ENCODE measurements at regions not wholly inside any gene's neighbourhood (a gene's known extent, or its start where the extent isn't known, plus 50 kb on each side); places are given as distances from the start of the nearest gene placed in this dataset.
"Not testable (repeated sequence)": the region's sequence is repeated elsewhere in the genome, so short reads cannot be mapped to it uniquely, and the experiment has no call there.

GRCh38 chr5:42979242-42979641 is 60.9 kb downstream of the ANXA2R start:
- H3K4me3 ChIP-seq; DNase-seq; H3K9me3 ChIP-seq; H3K36me3 ChIP-seq; H3K4me1 ChIP-seq; H3K9ac ChIP-seq (ENCODE audit: low read depth in 2 of 2, low read length in 2 of 2); H3K27ac ChIP-seq; H3K27me3 ChIP-seq; intact Hi-C loops (cut with DNase I): not testable (repeated sequence)

GRCh38 chr5:42974536-42974935 is 65.6 kb downstream of the ANXA2R start:
- no peaks in the 10 kb centered on the region for H3K9me3 ChIP-seq
- H3K4me3 ChIP-seq = no peak overlapping the region
- H3K36me3 ChIP-seq = no peaks in the 10 kb centered on the region
- intact Hi-C loops (cut with DNase I) = no loop called here
- H3K9ac ChIP-seq (ENCODE audit: low read depth in 2 of 2, low read length in 2 of 2) = no peak overlapping the region
- no peaks in the 10 kb centered on the region for H3K27me3 ChIP-seq
- TF ChIP-seq CTCF (IDR thresholded peaks at IDR 0.05) = no peak
- no peak for DNase-seq
- H3K4me1 ChIP-seq = no peaks in the 10 kb centered on the region
- H3K27ac ChIP-seq = no peak overlapping the region

GRCh38 chr5:42970636-42971559 is 69.2 kb downstream of the ANXA2R start:
- TF ChIP-seq CTCF (IDR thresholded peaks at IDR 0.05) = no peak
- intact Hi-C loops (cut with DNase I) = no loop called here
- Histone ChIP-seq H3K4me3 (no peak overlapping the region), H3K9ac (ENCODE audit: low read depth in 2 of 2, low read length in 2 of 2) (no peak overlapping the region), H3K27me3 (no peaks in the 10 kb centered on the region), H3K4me1 (no peaks in the 10 kb centered on the region), H3K9me3 (no peaks in the 10 kb centered on the region), H3K27ac (no peak overlapping the region), H3K36me3 (no peaks in the 10 kb centered on the region)
- no peak for DNase-seq

- H3K4me1 ChIP-seq = no peaks in the 10 kb centered on the region
- H3K27me3 ChIP-seq = no peaks in the 10 kb centered on the region
- no peaks in the 10 kb centered on the region for H3K36me3 ChIP-seq
- intact Hi-C loops (cut with DNase I) = no loop called here
- no peak overlapping the region for H3K27ac ChIP-seq
- DNase-seq = no peak
- TF ChIP-seq CTCF (IDR thresholded peaks at IDR 0.05) = no peak
- H3K9me3 ChIP-seq = no peaks in the 10 kb centered on the region
- no peak overlapping the region for H3K9ac ChIP-seq (ENCODE audit: low read depth in 2 of 2, low read length in 2 of 2)
- H3K4me3 ChIP-seq = no peak overlapping the region
These were observed 74.2 kb downstream of the ANXA2R start for GRCh38 chr5:42965934-42966333.

- intact Hi-C loops (cut with DNase I) = no loop called here
- no peak for DNase-seq
- no peaks in the 10 kb centered on the region for H3K36me3 ChIP-seq
- TF ChIP-seq CTCF (IDR thresholded peaks at IDR 0.05) = no peak
- no peak overlapping the region for H3K9ac ChIP-seq (ENCODE audit: low read depth in 2 of 2, low read length in 2 of 2)
- no peaks in the 10 kb centered on the region for H3K4me1 ChIP-seq
- H3K9me3 ChIP-seq = no peaks in the 10 kb centered on the region
- no peak overlapping the region for H3K27ac ChIP-seq
- no peaks in the 10 kb centered on the region for H3K27me3 ChIP-seq
- no peak overlapping the region for H3K4me3 ChIP-seq
These were observed 76.7 kb downstream of the ANXA2R start for GRCh38 chr5:42963412-42963811.

- no peaks in the 10 kb centered on the region for H3K4me1 ChIP-seq
- H3K9ac ChIP-seq (ENCODE audit: low read depth in 2 of 2, low read length in 2 of 2) = no peak overlapping the region
- no peaks in the 10 kb centered on the region for H3K36me3 ChIP-seq
- H3K9me3 ChIP-seq = no peaks in the 10 kb centered on the region
- TF ChIP-seq CTCF (IDR thresholded peaks at IDR 0.05) = no peak
- H3K27ac ChIP-seq = no peak overlapping the region
- DNase-seq = no peak
- intact Hi-C loops (cut with DNase I) = no loop called here
- no peak overlapping the region for H3K4me3 ChIP-seq
- no peaks in the 10 kb centered on the region for H3K27me3 ChIP-seq
These were observed 78.0 kb downstream of the ANXA2R start for GRCh38 chr5:42962124-42962523.
